ENCODE measurements at regions not wholly inside any gene's neighbourhood (a gene's known extent, or its start where the extent isn't known, plus 50 kb on each side); places are given as distances from the start of the nearest gene placed in this dataset.
A peak's percentile ranks its signal among the peaks of the same experiment; 100 is the strongest.
"Not testable (repeated sequence)": the region's sequence is repeated elsewhere in the genome, so short reads cannot be mapped to it uniquely, and the experiment has no call there.

GRCh38 chr18:78255013-78255412 is 724.6 kb upstream of the SALL3 start:
- no peak for DNase-seq (ENCODE audit: low read depth, low spot score)

GRCh38 chr18:78268226-78268988 is 711.2 kb upstream of the SALL3 start:
- no peak for DNase-seq (ENCODE audit: low read depth, low spot score)

- no peak for DNase-seq (ENCODE audit: low read depth, low spot score)
Observed at GRCh38 chr18:78271790-78272189, 707.8 kb upstream of the SALL3 start.

GRCh38 chr18:78273876-78274275 is 705.7 kb upstream of the SALL3 start:
- DNase-seq (ENCODE audit: low read depth, low spot score) = no peak

- DNase-seq (ENCODE audit: low read depth, low spot score) = not testable (repeated sequence)
Observed at GRCh38 chr18:78283425-78283824, 696.2 kb upstream of the SALL3 start.

GRCh38 chr18:78292618-78293380 is 686.8 kb upstream of the SALL3 start:
- no peak for DNase-seq (ENCODE audit: low read depth, low spot score)

GRCh38 chr18:78293540-78293939 is 686.1 kb upstream of the SALL3 start:
- peak; percentile 9 for DNase-seq (ENCODE audit: low read depth, low spot score)

- DNase-seq (ENCODE audit: low read depth, low spot score) = peak; percentile 18
Observed at GRCh38 chr18:78293940-78294541, 685.6 kb upstream of the SALL3 start.

GRCh38 chr18:78295262-78295661 is 684.4 kb upstream of the SALL3 start:
- no peak for DNase-seq (ENCODE audit: low read depth, low spot score)

- no peak for DNase-seq (ENCODE audit: low read depth, low spot score)
Observed at GRCh38 chr18:78296166-78296565, 683.5 kb upstream of the SALL3 start.

GRCh38 chr18:78297048-78297447 is 682.6 kb upstream of the SALL3 start:
- no peak for DNase-seq (ENCODE audit: low read depth, low spot score)

- no peak for DNase-seq (ENCODE audit: low read depth, low spot score)
Observed at GRCh38 chr18:78303519-78304191, 676.0 kb upstream of the SALL3 start.

GRCh38 chr18:78304192-78305164 is 675.1 kb upstream of the SALL3 start:
- DNase-seq (ENCODE audit: low read depth, low spot score) = no peak

- peak; percentile 10 for DNase-seq (ENCODE audit: low read depth, low spot score)
Observed at GRCh38 chr18:78305789-78306188, 673.8 kb upstream of the SALL3 start.

- DNase-seq (ENCODE audit: low read depth, low spot score) = peak; percentile 8
Observed at GRCh38 chr18:78309307-78309706, 670.3 kb upstream of the SALL3 start.

- no peak for DNase-seq (ENCODE audit: low read depth, low spot score)
Observed at GRCh38 chr18:78309924-78310323, 669.7 kb upstream of the SALL3 start.

GRCh38 chr18:78319264-78319663 is 660.4 kb upstream of the SALL3 start:
- no peak for DNase-seq (ENCODE audit: low read depth, low spot score)

- no peak for DNase-seq (ENCODE audit: low read depth, low spot score)
Observed at GRCh38 chr18:78319961-78320360, 659.7 kb upstream of the SALL3 start.

GRCh38 chr18:78321402-78321801 is 658.2 kb upstream of the SALL3 start:
- DNase-seq (ENCODE audit: low read depth, low spot score) = no peak

- no peak for DNase-seq (ENCODE audit: low read depth, low spot score)
Observed at GRCh38 chr18:78323453-78324197, 656.0 kb upstream of the SALL3 start.

All from ELF-1 (cell line).